Esophagus mucosa (tissue), 1 donor: ENCODE measurements at regions not wholly inside any gene's neighbourhood (a gene's known extent, or its start where the extent isn't known, plus 50 kb on each side); places are given as distances from the start of the nearest gene placed in this dataset.

Source experiments
- ATAC-seq: fragments of 200-7000 bp; cut with Tn5 transposase; one replicate; pipeline ENCODE4 v1.9.1; 2020
- donor health status: DM: yes; HTN: yes; CAD: no.

DNA sequence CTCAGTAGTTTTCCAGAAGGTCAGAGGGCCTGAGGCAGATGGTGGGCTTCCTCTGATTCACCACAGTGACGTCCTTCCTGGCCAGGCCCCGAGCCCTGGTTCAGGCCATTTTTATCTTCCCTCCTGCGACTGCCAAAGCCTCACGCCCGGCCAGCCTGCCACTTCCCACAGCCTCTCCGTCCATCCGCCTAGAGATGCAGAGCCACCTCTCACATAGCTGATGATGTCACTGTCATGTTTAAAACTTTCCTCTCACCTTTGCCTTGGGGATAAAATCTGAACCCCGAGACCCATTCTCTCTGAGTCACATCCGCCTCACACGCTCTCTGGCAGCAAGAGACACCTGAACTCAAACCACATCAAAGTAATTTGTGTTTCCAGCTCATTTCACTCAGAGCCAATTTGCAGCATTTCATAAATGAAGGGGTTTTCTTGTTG, 175.3 kb downstream of the QDPR start:
- ATAC-seq: peak; percentile 85

DNA sequence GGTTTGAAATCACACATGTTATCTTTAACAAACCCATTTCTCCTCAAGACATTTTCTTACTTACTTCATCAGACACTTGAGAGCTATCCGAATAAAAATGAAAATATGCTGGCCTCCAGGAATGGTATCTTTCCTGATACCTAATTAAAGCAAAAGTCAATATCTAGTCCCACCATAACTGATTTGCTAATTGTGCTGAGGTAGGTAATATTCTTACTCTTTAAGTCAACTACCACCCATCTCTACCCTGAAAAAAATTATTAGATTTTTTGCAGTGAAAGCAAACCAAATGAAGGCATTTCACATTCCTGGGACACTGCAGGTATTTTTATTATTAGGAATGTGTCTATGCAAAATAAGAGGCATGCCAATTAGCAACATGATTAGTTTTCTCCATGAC, 175.8 kb downstream of the QDPR start:
- ATAC-seq: no peak

GRCh38 chr4:17335371-17335770, 176.5 kb downstream of the QDPR start:
- ATAC-seq: no peak

DNA sequence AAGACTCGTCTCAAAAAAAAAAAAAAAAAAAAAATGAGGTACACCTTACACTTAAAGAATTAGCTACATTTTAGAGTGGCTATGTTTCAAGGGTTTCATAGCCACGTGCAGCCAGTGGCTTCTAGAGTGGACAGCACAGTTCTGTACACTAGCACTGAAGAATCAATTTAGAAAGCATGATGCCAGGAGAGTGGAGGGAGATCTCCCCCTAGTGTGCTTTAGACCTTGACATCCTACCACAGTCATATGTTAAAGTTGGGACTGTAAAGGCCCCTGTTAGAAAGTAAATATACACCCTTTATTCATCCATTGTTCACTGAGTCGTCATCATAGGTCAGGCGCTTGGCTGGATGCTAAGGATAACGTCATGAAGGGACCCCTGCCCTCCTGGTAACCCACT, 179.4 kb downstream of the QDPR start:
- ATAC-seq: no peak

DNA sequence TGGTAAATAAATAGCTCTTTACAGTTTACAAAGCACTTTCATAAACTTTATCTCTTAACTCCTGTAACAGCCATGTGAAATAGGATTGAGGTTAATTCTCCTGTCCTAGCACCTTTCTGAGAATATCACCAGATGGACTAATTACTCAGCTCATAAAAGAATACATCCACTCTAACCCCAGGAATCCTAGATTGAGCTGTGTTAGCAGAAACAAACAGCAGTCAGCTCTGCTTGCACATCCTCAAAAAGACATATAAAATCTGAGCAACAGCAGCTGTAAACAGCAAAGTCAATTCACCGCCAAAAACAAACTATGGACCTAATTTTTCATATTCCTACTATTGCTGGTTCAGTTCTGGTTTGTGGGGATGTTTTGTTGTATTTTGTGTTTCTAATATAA, 182.8 kb downstream of the QDPR start:
- no peak for ATAC-seq

- ATAC-seq: no peak
Observed at GRCh38 chr4:17328141-17328815, 183.6 kb downstream of the QDPR start.

DNA sequence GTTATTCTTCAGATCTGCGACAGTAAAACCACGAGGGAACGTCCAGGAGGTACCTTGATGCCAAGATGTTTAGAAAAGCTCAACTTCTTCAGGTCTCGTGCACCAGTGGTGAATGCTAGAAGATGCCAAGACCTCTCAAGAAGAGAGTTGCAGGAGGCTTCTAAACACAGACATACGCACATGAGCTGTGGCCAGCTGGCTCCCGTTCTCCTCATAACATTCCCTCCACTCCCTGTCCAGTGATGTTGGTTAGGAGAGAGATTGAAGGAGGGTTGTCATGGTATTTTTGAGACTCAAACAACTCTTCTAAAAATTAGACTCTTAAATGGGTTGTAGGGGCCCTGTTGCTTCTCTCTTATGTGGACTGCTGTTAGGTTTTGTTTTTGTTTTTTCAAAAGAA, 184.3 kb downstream of the QDPR start:
- ATAC-seq: no peak

DNA sequence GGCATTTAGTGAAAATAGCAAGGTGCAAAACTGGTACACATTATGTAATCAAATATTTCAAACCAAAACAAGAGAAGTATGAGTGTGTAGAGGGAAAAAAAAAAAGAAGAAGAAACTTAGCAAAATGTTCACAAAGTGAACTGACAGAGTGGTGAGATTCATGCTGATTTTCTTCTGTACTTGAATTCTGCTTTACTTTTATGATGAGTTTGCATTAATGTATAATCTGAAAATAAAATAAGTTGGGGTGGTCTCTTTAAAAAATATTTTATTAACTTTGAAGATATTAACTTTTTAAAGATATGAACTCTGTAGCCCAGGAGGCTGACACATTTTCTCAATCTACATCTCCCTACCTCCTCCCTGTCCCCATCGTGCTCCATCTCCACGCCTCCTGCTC, 185.1 kb downstream of the QDPR start:
- ATAC-seq: no peak

- ATAC-seq: no peak
Observed at GRCh38 chr4:17325098-17325497, 186.8 kb downstream of the QDPR start.

DNA sequence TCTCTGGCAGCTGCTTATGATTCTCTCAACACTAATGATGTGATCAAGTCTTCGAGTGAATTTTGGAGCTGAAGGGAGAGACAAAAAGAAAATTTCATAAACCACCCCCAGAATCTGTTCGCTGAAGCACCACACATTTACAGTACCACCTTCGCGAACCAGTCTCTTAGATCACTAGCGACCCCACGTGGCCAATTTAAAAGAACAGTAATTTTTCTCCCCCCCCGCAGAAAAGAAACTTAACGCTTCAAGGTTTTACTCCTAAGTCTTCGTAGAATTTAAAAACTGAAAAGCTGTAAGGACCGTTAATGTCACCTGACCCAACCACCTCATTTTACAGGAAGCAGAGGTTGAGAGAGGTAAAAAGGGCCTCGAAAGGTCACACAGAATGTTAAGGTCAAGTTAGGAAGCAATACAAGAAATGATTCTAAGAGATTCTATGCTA, 187.5 kb downstream of the QDPR start:
- ATAC-seq: no peak

GRCh38 chr4:17323554-17324385, 188.1 kb downstream of the QDPR start:
- ATAC-seq: no peak

GRCh38 chr4:17322514-17322913, 189.4 kb downstream of the QDPR start:
- no peak for ATAC-seq

DNA sequence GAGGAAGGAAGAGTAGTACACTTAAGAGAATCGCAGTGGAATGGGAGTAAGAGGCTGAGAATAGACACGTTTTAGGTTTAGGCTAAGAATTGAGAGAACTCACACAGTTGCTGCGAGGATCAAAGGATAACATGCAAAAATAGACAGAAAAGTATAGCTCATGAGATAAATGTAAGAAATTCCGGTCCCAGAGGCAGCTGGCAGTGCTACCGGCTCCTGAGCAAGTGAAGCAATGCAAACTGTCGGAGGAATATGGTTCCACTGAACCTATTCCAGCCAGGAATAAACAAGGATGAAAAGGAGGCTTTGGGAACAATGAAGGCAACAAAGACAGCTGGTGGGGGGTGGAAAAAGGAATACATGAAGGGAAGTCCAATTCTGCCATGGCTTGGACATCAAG, 191.8 kb downstream of the QDPR start:
- ATAC-seq: no peak

- ATAC-seq: no peak
Observed at GRCh38 chr4:17317526-17317925, 194.4 kb downstream of the QDPR start.

GRCh38 chr4:17316566-17316965, 195.3 kb downstream of the QDPR start:
- no peak for ATAC-seq

DNA sequence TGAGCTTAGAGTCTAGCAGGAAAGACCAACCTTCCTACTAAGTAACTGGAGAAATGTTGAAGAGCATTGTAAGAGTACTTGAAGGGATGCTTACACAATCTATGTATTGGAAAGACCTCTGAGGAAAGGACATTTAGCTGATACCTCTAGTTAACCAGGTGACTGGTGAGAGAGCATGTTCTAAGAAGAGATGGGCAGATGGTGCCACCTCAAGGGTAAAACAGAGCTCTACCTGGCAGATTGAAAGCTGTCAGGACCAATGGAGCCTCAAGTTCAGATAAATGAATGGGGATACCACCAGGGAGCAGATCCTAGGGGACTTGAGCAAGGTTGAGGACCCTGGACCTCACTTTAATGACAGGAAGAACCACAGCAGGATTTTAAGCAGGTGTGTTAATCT, 196.4 kb downstream of the QDPR start:
- ATAC-seq: no peak

- no peak for ATAC-seq
Observed at GRCh38 chr4:17313194-17313593, 198.7 kb downstream of the QDPR start.

DNA sequence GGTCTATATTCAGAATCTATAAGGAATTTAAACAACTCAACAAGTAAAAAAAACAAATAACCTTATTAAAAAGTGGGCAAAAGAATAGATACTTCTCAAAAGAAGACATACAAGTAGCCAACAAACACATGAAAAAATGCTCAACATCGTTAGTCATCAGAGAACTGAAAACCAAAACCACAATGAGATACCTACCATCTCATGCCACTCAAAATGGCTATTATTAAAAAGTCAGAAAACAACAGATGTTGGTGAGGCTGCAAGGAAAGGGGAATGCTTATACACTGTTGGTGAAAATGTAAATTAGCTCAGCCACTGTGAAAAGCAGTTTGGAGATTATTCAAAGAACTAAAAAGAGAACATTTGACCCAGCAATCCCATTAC, 201.6 kb downstream of the QDPR start:
- no peak for ATAC-seq

- no peak for ATAC-seq
Observed at GRCh38 chr4:17309567-17310268, 202.2 kb downstream of the QDPR start.

- no peak for ATAC-seq
Observed at GRCh38 chr4:17301869-17302268, 210.0 kb downstream of the QDPR start.

GRCh38 chr4:17301266-17301665, 210.6 kb downstream of the QDPR start:
- ATAC-seq: no peak

DNA sequence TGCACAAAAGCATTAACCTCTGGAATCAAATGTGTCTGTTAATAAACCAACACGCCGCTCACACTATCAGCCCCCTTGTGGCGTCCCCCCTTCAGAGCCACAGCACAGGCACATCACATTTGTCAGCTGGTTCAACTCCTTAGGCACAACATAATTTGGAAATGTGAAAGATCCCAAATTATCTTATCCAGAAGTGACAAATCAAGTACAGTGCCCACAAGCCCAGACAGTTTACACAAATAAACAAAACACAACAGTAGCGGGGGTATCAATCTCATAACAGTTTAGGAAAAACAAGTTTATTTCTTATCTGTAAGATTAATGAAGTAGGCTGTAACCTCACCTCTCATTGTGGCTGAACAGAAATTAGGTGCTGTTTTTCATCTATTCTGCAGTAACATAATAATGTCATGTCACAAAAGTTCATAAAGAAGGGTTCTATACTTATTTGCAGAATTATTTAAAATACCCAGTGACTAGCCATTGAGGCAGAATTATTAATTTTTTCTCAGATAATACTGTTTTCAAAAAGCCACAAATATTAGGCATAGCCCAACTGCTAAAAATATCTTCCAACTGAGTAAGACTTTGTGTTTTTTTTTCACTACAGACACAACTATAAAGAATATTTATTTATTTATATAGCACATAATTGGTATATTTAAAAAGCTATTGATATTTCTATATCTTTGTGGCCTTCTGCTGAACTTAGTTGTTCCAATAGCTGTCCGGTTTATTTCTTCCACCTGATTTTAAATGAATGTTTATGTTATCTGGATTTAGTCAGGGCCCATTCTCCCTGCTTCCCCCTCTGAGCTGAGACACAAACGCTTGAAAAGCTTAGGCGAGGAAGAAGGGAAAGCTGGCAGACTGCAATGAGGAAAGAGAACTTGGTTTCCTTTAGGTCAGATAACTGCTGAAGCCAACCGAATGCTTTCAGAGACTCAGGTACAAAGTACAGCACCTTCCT, 214.7 kb downstream of the QDPR start:
- no peak for ATAC-seq
